NCI-H187 (cell line): ENCODE measurements at regions not wholly inside any gene's neighbourhood (a gene's known extent, or its start where the extent isn't known, plus 50 kb on each side); places are given as distances from the start of the nearest gene placed in this dataset.

Experiments
- DNase-seq, 2 experiments: peaks; one replicate each; lab custom pipeline; 2025; lab: John Stamatoyannopoulos, UW

- no peak for DNase-seq
Measured at GRCh38 chr13:102933523-102933922, 87.7 kb downstream of the ERCC5 start.

DNA sequence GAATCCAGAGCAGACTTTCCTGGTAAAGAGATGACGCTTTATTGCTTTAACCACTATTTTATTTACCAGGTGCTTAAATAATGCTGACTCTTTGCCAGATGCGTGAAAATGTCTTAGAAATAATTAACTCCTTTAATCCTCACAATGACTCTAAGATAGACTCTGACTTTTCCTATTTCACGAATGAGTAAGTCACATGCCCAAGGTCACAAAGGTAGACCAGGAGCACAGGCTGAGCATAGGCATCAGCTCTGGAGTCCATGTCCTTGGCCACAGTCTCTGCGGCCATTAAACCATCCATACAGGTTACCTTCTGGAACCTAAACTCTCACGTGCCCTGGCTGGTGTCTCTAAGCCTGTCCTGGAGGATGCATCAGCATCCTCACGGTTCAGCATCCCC lies 87.3 kb downstream of the ERCC5 start:
- no peak for DNase-seq

- no peak for DNase-seq
Measured at GRCh38 chr13:102932331-102932730, 86.5 kb downstream of the ERCC5 start.

DNA sequence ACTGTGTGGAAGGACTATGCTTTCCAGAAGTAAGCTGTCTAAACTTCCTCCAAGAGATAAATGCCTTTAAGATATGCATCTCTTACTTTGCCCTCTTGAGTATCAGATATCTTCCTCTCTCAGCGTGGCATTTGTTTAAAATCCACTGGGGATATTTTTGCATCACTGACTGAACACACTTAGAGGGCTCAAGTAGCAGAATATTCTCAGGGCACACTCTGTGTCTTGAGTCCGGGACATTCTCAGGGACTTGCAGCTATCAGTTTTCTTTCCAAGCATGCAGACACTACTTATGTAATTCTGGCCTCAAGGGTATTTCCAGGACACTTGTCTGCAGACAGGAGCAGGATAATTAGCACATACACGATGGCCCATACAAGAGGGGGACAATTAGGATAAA lies 84.7 kb downstream of the ERCC5 start:
- DNase-seq = peak in 1 of 2 experiments; percentile 21

DNA sequence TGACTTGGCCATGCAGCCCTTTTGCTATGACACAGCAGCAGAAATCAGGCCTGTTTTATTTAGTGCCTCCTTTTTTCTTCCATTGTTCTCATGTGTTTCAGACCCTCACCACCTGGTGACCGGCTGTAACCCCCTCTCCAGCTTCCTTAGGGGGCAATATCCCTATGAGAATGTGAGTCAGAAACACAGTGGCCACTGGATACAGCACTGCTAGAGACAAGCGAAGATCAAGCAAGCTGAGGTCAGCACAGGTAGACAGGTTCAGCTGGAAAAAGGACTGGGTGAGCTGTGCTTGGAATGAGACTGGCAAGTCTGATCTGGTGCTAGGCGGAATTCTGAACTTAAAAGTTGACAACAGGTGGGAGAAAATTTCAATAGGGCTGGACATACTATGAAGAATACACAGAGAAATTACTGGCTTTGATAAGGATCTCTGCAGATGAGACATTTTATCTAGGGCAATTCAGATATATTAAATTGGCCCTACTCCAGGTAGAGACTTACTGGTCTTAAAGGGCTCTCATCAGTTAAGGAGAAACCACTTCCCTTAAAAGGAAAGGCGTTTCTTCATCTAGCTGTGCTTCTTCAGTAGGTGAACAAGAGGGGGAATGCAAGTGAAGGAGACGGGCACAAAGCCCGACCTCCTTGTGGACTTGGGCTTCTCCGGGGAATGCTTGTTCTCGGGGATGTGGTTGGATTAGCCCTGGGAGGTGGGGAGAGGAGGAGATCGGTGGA lies 83.3 kb downstream of the ERCC5 start:
- DNase-seq = peak in 1 of 2 experiments; percentile 27
